GM12891 (cell line): ENCODE measurements at regions not wholly inside any gene's neighbourhood (a gene's known extent, or its start where the extent isn't known, plus 50 kb on each side); places are given as distances from the start of the nearest gene placed in this dataset.

ENCODE experiments used
- PAX5 ChIP-seq: IDR thresholded peaks from 2 replicates; pipeline ENCODE4 v1.6.1; 2011; ENCODE audit warnings: low read length, moderate library complexity, mild to moderate bottlenecking; ENCODE audit not compliant: insufficient read depth, severe bottlenecking
- POLR2A ChIP-seq: IDR thresholded peaks from 2 replicates; pipeline ENCODE4 v1.6.1; 2011; ENCODE audit warnings: low read depth, low read length, control low read depth
- POLR2AphosphoS5 ChIP-seq: IDR thresholded peaks from 2 replicates; pipeline ENCODE4 v1.6.1; 2011; ENCODE audit warnings: low read depth, low read length, control low read depth
- POU2F2 ChIP-seq: IDR thresholded peaks from 2 replicates; pipeline ENCODE4 v1.6.1; 2011; ENCODE audit warnings: low read depth, mild to moderate bottlenecking, control low read depth, low read length, moderate library complexity
- SPI1 ChIP-seq: IDR thresholded peaks from 2 replicates; pipeline ENCODE4 v1.6.1; 2011; ENCODE audit warnings: low read depth, low read length, control low read depth
- TAF1 ChIP-seq: IDR thresholded peaks from 2 replicates; pipeline ENCODE4 v1.6.1; 2011; ENCODE audit warnings: low read depth, low read length, control low read depth

GRCh38 chr2:196566961-196567666 is 72.4 kb upstream of the CCDC150 start:
- TF ChIP-seq POLR2AphosphoS5, result no peak
- no peak for TF ChIP-seq TAF1
- TF ChIP-seq POLR2A, result no peak
- TF ChIP-seq POU2F2, result no peak
- no peak for TF ChIP-seq SPI1
- TF ChIP-seq PAX5, result no peak
